GM12874 (cell line): ENCODE measurements at regions not wholly inside any gene's neighbourhood (a gene's known extent, or its start where the extent isn't known, plus 50 kb on each side); places are given as distances from the start of the nearest gene placed in this dataset.

Experiments used
- TF ChIP-seq, protein P1 (sequence below): IDR thresholded peaks from 2 replicates; pipeline ENCODE4 v1.5.1; 2011; ENCODE audit warnings: low read depth, mild to moderate bottlenecking, control low read depth, low read length, moderate library complexity; ENCODE audit not compliant: insufficient read depth

DNA sequence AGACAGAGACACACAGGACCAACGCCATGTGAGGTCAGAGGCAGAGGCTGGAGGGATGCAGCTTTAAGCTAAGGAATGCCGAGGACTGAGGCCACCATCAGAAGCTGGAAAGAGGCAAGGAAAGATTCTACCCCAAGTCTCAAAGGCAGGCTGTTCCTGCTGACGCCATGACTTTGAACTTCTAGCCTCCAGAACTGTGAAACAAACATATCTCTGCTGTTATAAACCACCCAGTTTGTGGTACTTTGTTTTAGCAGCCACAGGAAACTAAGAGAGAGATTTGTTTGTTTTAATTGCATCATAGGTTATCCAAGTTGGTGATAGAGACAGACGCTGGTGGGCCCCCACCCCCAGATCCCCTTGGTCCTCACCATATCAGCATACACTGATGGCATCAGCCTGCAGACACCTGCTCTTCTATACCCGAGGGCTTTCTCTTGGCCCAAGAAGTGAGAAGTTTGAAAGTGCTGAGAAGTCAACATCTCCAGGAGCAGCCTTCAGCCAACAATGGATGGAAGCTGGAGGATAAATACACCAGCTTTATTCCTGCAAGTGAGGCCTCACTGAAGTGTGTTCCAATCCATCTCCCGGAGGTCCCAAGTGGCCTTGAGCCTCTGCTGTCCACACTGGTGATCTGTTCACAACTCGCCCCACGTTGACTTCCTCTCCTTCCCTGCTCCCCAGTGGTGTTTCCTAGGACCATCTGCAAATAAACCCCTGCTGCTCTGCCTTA is 154.7 kb downstream of the BTBD3 start:
- TF ChIP-seq, protein P1, sequence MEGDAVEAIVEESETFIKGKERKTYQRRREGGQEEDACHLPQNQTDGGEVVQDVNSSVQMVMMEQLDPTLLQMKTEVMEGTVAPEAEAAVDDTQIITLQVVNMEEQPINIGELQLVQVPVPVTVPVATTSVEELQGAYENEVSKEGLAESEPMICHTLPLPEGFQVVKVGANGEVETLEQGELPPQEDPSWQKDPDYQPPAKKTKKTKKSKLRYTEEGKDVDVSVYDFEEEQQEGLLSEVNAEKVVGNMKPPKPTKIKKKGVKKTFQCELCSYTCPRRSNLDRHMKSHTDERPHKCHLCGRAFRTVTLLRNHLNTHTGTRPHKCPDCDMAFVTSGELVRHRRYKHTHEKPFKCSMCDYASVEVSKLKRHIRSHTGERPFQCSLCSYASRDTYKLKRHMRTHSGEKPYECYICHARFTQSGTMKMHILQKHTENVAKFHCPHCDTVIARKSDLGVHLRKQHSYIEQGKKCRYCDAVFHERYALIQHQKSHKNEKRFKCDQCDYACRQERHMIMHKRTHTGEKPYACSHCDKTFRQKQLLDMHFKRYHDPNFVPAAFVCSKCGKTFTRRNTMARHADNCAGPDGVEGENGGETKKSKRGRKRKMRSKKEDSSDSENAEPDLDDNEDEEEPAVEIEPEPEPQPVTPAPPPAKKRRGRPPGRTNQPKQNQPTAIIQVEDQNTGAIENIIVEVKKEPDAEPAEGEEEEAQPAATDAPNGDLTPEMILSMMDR = no peak

DNA sequence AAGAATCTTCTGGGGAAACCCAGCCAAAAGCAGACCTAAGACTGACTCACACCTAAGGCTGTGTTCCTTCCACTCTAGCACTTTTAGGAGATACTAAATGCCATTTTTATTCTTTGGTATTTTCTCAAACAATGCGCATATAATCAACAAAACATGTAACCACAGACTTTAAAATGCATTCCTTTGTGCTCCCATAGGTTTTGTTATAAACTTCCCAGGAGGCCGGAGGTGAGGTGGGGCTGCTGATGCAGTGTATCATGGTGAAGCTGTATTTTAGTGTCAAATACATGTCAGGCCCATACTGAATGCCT is 155.2 kb downstream of the BTBD3 start:
- TF ChIP-seq, protein P1 = no peak

DNA sequence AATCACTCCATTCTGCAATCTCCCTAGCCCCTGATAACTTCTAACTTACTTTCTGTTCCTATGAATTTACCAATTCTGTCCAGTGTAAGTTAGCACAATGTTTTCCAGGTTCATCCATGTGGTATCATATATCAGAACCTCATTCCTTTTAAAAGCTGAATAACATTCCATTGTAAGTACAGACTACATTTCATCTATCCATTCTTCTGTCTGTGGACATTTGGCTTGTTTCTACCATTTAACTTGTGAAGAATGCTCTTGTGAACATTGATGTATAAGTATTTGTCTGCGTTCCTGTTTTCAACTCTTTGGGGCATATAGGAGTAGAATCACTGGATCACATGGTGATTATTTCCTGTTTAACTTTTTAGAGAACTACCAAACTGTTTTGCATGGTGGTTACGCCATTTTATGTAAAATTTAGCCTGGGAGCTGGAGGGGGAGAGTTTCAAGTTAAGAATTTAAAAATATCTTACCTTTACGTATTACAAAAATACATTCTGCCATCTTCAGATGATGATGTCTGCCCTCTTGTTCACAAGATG is 156.5 kb downstream of the BTBD3 start:
- TF ChIP-seq, protein P1 = no peak

DNA sequence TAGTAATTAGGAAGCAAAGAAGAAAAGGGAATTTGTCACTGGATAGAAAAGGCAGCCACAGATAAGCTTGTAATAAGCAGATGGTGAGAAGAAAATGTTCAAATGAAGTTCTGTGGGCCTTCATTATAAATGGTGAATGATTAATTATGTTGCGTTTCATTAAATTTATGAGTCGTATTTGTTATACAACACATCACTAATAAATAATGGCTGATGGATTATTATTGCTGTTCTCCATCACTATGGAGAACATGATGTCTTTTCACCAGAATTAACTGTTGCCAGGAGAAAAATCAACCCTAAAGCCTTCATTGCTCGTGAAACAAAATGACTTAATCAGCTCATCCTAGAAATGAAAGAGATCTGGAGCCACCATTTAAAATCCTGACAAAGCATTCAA is 158.5 kb downstream of the BTBD3 start:
- TF ChIP-seq, protein P1 = no peak

DNA sequence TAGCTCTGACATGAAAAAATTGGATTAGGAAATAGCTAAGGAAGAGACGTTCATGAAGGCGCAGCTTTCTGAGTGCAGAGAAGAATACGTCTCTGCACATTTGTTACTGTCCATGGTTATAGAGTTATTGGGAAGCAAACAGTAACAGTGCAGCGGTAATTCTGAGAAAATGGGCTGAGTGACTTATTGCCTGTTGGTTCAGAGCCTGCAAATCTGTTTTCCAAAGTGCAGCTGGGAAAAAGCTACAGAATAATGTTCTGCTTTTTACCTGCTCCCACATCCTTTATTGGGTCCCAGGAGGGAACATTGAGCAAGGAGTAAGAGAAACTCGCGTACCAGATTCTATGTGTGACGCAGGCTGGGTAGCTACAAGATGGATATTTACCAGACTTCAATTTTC is 160.2 kb downstream of the BTBD3 start:
- TF ChIP-seq, protein P1 = no peak

DNA sequence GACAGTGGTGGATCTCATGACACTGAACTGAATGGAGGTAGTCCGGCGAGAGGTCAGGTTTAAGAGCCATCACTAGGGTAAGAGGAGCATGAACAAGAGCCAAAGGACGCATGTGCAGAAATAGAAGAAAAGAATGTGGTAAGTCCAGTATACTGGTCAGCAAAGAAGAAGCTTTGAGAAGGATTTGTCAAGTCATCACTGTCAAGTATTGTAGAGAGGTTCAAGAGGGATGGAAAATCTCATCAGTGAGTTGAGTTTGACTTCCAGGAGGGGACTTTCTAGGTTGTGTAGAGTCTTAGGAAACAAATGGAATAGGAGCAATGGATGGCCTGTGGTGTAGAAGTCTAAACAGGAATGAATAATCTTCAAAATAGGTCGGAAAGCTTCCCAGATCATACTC is 161.8 kb downstream of the BTBD3 start:
- TF ChIP-seq, protein P1 = no peak

DNA sequence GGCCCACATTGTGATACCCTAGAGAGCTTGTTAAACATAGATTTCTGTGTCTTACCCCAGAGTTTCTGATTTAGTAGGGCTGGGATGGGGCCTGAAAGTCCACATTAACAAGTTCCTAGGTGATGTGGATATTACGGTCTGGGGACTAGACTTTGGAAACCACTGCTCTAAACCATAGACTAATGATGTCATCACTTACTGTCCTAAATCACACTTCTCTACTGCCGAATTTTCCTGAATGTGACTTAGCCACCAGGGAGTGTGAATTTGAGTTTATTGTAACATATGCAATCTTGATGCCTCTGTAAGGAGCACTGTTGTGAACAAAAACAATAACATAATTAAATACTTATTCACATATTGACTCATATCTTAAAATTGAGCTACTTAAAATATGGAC is 165.6 kb downstream of the BTBD3 start:
- TF ChIP-seq, protein P1 = no peak

DNA sequence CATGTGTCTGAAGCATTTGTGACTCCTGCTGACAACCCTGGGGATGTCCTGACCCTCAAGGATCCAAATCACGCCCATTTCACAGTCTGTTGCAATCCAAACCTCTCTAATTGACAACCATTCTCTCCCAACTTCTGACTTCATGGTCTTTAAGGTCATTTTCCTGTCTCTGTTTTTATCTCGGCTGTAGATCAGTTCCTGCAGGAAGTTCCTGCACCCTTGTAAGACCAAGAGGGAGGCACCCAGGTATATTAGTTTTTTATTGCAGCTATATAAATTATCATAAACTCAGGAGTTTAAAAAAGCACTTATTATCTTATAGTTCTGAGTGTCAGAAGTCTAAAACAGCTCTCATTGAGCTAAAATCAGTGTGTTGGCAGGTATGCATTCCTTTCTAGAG is 166.8 kb downstream of the BTBD3 start:
- TF ChIP-seq, protein P1 = no peak
